H1 (cell line): ENCODE measurements at regions not wholly inside any gene's neighbourhood (a gene's known extent, or its start where the extent isn't known, plus 50 kb on each side); places are given as distances from the start of the nearest gene placed in this dataset.

ENCODE experiments used
- CTCF ChIA-PET: fragments of 300-600 bp; sonication (Branson Sonifier 250); formaldehyde crosslinking; loops from one replicate; lab custom pipeline; 2021; ENCODE audit not compliant: partially characterized antibody; lab: Charles Lee
- POLR2A ChIA-PET: fragments of 300-600 bp; sonication (Branson Sonifier 250); formaldehyde crosslinking; loops from one replicate; lab custom pipeline; 2021; ENCODE audit warnings: inconsistent platforms; ENCODE audit not compliant: partially characterized antibody; lab: Charles Lee
- DNase-seq, 2 experiments: peaks; one replicate each; pipeline versions ENCODE4 v3.0.0 to v3.0.0-alpha.2; 2010 to 2022; ENCODE audit warnings: low spot score in 2 of 2, low read depth in 1 of 2, mixed read lengths in 1 of 2
- FAIRE-seq: peaks from 2 replicates; lab custom pipeline; 2011; peaks lifted over from hg19 to GRCh38; lab: Jason Lieb, UNC
- H2AFZ ChIP-seq: 2 replicates; pipeline ENCODE4 v1.8.1; 2012; ENCODE audit warnings: low read length, inconsistent platforms
- H2AK5ac ChIP-seq: 2 replicates; pipeline ENCODE4 v1.6.1; 2013; ENCODE audit warnings: low read depth, low read length
- H2BK120ac ChIP-seq: replicated peaks from 2 replicates; pipeline ENCODE3; 2013; ENCODE audit warnings: low read depth, low read length, inconsistent platforms
- H2BK12ac ChIP-seq: 2 replicates; pipeline ENCODE4 v1.6.1; 2013; ENCODE audit warnings: low read depth, low read length
- H2BK15ac ChIP-seq: 2 replicates; pipeline ENCODE4 v1.6.1; 2013; ENCODE audit warnings: low read length
- H2BK20ac ChIP-seq: 2 replicates; pipeline ENCODE4 v1.6.1; 2013; ENCODE audit warnings: low read length
- H2BK5ac ChIP-seq: 2 replicates; pipeline ENCODE4 v1.6.1; 2013; ENCODE audit warnings: low read depth, low read length
- H3K14ac ChIP-seq: 2 replicates; pipeline ENCODE4 v1.6.1; 2013; ENCODE audit warnings: inconsistent platforms; ENCODE audit not compliant: insufficient read length
- H3K18ac ChIP-seq: 2 replicates; pipeline ENCODE4 v1.6.1; 2013; ENCODE audit warnings: low read length; ENCODE audit errors: extremely low read depth
- H3K23ac ChIP-seq: 2 replicates; pipeline ENCODE4 v1.6.1; 2013; ENCODE audit warnings: inconsistent platforms; ENCODE audit not compliant: insufficient read length
- H3K23me2 ChIP-seq: 2 replicates; pipeline ENCODE4 v1.6.1; 2013; ENCODE audit warnings: low read depth, low read length
- H3K27ac ChIP-seq: 2 replicates; pipeline ENCODE4 v1.6.1; 2011; ENCODE audit warnings: low read depth, low read length, inconsistent platforms
- H3K27me3 ChIP-seq, 4 experiments: replicated peaks in 1 of 4; 1 replicate in 1 of 4; 2 replicates in 3 of 4; pipeline versions ENCODE4 v1.6.1 to v1.8.1; 2011 to 2013; ENCODE audit warnings: low read length in 3 of 4, mild to moderate bottlenecking in 3 of 4, inconsistent platforms in 2 of 4, mixed read lengths in 2 of 4, moderate library complexity in 1 of 4; ENCODE audit not compliant: control insufficient read depth in 3 of 4, insufficient read depth in 3 of 4; ENCODE audit errors: extremely low read depth in 1 of 4
- H3K36me3 ChIP-seq, 4 experiments: 2 replicates each; pipeline versions ENCODE4 v1.6.1 to v1.8.1; 2011 to 2013; ENCODE audit warnings: mild to moderate bottlenecking in 4 of 4, low read length in 3 of 4, moderate library complexity in 2 of 4, control low read depth in 1 of 4, inconsistent platforms in 1 of 4; ENCODE audit not compliant: insufficient read depth in 4 of 4, control insufficient read depth in 2 of 4
- H3K4ac ChIP-seq: replicated peaks from 2 replicates; pipeline ENCODE3; 2013; ENCODE audit warnings: low read length, low read depth, mixed read lengths, inconsistent platforms; ENCODE audit not compliant: insufficient read length
- H3K4me1 ChIP-seq, 4 experiments: replicated peaks in 1 of 4; 1 replicate in 1 of 4; 2 replicates in 3 of 4; pipeline versions ENCODE4 v1.6.1 to v1.8.1; 2011 to 2013; ENCODE audit warnings: low read length in 3 of 4, inconsistent platforms in 2 of 4, mixed read lengths in 1 of 4; ENCODE audit not compliant: insufficient read depth in 4 of 4, control insufficient read depth in 3 of 4
- H3K4me2 ChIP-seq, 2 experiments: 2 replicates each; pipeline versions ENCODE4 v1.6.1 to v1.8.1; 2011 to 2013; ENCODE audit warnings: low read depth in 2 of 2, low read length in 2 of 2, control low read depth in 1 of 2, inconsistent platforms in 1 of 2, mild to moderate bottlenecking in 1 of 2; ENCODE audit not compliant: insufficient read depth in 1 of 2
- H3K4me3 ChIP-seq, 4 experiments: fragments of 200-600, 300-600 bp in 1 of 4; sonication (generic), shearing (Covaris generic), sonication (Bioruptor Twin) in 1 of 4; 2 replicates each; pipeline versions ENCODE4 v1.5.1 to v1.8.1; 2011 to 2016; ENCODE audit warnings: low read length in 4 of 4, low read depth in 3 of 4, control low read depth in 2 of 4, inconsistent platforms in 2 of 4, mild to moderate bottlenecking in 2 of 4, mixed read lengths in 1 of 4, moderate library complexity in 1 of 4; ENCODE audit not compliant: insufficient read depth in 2 of 4; ENCODE audit errors: extremely low read depth in 1 of 4
- H3K56ac ChIP-seq: replicated peaks from 2 replicates; pipeline ENCODE3; 2013; ENCODE audit warnings: low read depth, mild to moderate bottlenecking, mixed read lengths, low read length, inconsistent platforms; ENCODE audit not compliant: insufficient read length
- H3K79me1 ChIP-seq: 2 replicates; pipeline ENCODE4 v1.6.1; 2013; ENCODE audit warnings: low read depth, low read length, control low read depth
- H3K79me2 ChIP-seq, 2 experiments: 2 replicates each; pipeline versions ENCODE4 v1.6.1 to v1.8.1; 2012 to 2013; ENCODE audit warnings: low read length in 2 of 2, mild to moderate bottlenecking in 2 of 2, inconsistent platforms in 1 of 2; ENCODE audit not compliant: insufficient read depth in 2 of 2, control insufficient read depth in 1 of 2
- H3K9ac ChIP-seq, 4 experiments: replicated peaks in 1 of 4; 1 replicate in 1 of 4; 2 replicates in 3 of 4; pipeline versions ENCODE4 v1.6.1 to v1.8.1; 2011 to 2013; ENCODE audit warnings: low read depth in 3 of 4, low read length in 3 of 4, control low read depth in 2 of 4, mild to moderate bottlenecking in 2 of 4, moderate library complexity in 2 of 4, inconsistent platforms in 1 of 4; ENCODE audit errors: extremely low read depth in 1 of 4
- H3K9me3 ChIP-seq, 2 experiments: 2 replicates each; pipeline versions ENCODE4 v1.6.1 to v1.8.1; 2012 to 2013; ENCODE audit warnings: mild to moderate bottlenecking in 2 of 2, moderate library complexity in 2 of 2, control low read depth in 1 of 2, inconsistent platforms in 1 of 2, low read depth in 1 of 2, low read length in 1 of 2, mixed read lengths in 1 of 2; ENCODE audit not compliant: insufficient read depth in 2 of 2
- H4K20me1 ChIP-seq, 2 experiments: replicated peaks in 1 of 2; 2 replicates each; pipeline versions ENCODE3 to v1.8.1; 2011 to 2013; ENCODE audit warnings: inconsistent platforms in 2 of 2, low read length in 2 of 2, mild to moderate bottlenecking in 1 of 2; ENCODE audit not compliant: insufficient read depth in 2 of 2, control insufficient read depth in 1 of 2
- H4K5ac ChIP-seq: 2 replicates; pipeline ENCODE4 v1.6.1; 2013; ENCODE audit warnings: low read length, low read depth, mixed read lengths, inconsistent platforms; ENCODE audit not compliant: insufficient read length
- H4K8ac ChIP-seq: 2 replicates; pipeline ENCODE4 v1.8.0; 2013; ENCODE audit warnings: mild to moderate bottlenecking, moderate library complexity, low read length, inconsistent platforms; ENCODE audit not compliant: insufficient read depth; ENCODE audit errors: extremely low read depth
- H4K91ac ChIP-seq: replicated peaks from 2 replicates; pipeline ENCODE3; 2013; ENCODE audit warnings: low read length, mixed read lengths, inconsistent platforms; ENCODE audit not compliant: insufficient read length
- CREB1 ChIP-seq: IDR thresholded peaks from 2 replicates; pipeline ENCODE4 v1.6.1; 2012; ENCODE audit warnings: inconsistent platforms
- EGR1 ChIP-seq: IDR thresholded peaks from 2 replicates; pipeline ENCODE4 v1.6.1; 2011; ENCODE audit warnings: low read depth, low read length, borderline replicate concordance
- EZH2 ChIP-seq: fragments of 200-600 bp; sonication (generic); IDR thresholded peaks from 2 replicates; pipeline ENCODE4 v1.7.1; 2012; ENCODE audit warnings: low read depth, mild to moderate bottlenecking, moderate library complexity, low read length, inconsistent platforms; ENCODE audit not compliant: severe bottlenecking
- KDM1A ChIP-seq: fragments of 200-600, 300-600 bp; sonication (generic); IDR thresholded peaks from 2 replicates; pipeline ENCODE4 v1.7.1; 2016; ENCODE audit warnings: mild to moderate bottlenecking, low read length, borderline replicate concordance
- POLR2A ChIP-seq, 2 experiments: IDR thresholded peaks; 1 replicate in 1 of 2; 2 replicates in 1 of 2; pipeline ENCODE4 v1.6.1; 2011; ENCODE audit warnings: low read depth in 2 of 2, low read length in 2 of 2, mild to moderate bottlenecking in 2 of 2; ENCODE audit errors: control extremely low read depth in 1 of 2
- POLR2AphosphoS5 ChIP-seq: IDR thresholded peaks from 2 replicates; pipeline ENCODE4 v1.6.1; 2011; ENCODE audit warnings: low read depth, low read length
- RAD21 ChIP-seq, 2 experiments: IDR thresholded peaks in 1 of 2; conservative IDR thresholded peaks in 1 of 2; 2 replicates each; pipeline ENCODE4 v1.6.1; 2011; ENCODE audit warnings: low read depth in 2 of 2, low read length in 2 of 2, improper control_type of control experiment in 1 of 2, inconsistent platforms in 1 of 2, mild to moderate bottlenecking in 1 of 2, moderate library complexity in 1 of 2
- TAF1 ChIP-seq: IDR thresholded peaks from 2 replicates; pipeline ENCODE4 v1.6.1; 2011; ENCODE audit warnings: mild to moderate bottlenecking, low read depth, low read length
- TEAD4 ChIP-seq: IDR thresholded peaks from 2 replicates; pipeline ENCODE4 v1.6.1; 2012; ENCODE audit warnings: low read depth, low read length, inconsistent platforms, mixed read lengths
- WGBS, 2 experiments: shearing (Covaris generic) in 1 of 2; methylation state at CpG; one replicate each; pipeline versions ENCODE4 v1.1.6 to v1.1.7; 2013 to 2015; ENCODE audit warnings: low lambda C conversion rate in 2 of 2, mixed read lengths in 2 of 2, inconsistent platforms in 1 of 2, low coverage in 1 of 2, missing lambda C conversion rate in 1 of 2; ENCODE audit not compliant: insufficient replicate concordance in 2 of 2, insufficient coverage in 1 of 2, insufficient read length in 1 of 2; ENCODE audit errors: extremely low coverage in 1 of 2, missing lambda C conversion rate in 1 of 2; 5-methylcytosine and 5-hydroxymethylcytosine counted together
- TF ChIP-seq, protein P1 (sequence below), 3 experiments: IDR thresholded peaks; 1 replicate in 2 of 3; 2 replicates in 1 of 3; pipeline versions ENCODE4 v1.5.1 to v1.6.1; 2011; ENCODE audit warnings: low read length in 3 of 3, mild to moderate bottlenecking in 3 of 3, inconsistent platforms in 2 of 3, low read depth in 1 of 3, moderate library complexity in 1 of 3; ENCODE audit not compliant: insufficient read depth in 1 of 3; ENCODE audit errors: control extremely low read depth in 1 of 3

DNA sequence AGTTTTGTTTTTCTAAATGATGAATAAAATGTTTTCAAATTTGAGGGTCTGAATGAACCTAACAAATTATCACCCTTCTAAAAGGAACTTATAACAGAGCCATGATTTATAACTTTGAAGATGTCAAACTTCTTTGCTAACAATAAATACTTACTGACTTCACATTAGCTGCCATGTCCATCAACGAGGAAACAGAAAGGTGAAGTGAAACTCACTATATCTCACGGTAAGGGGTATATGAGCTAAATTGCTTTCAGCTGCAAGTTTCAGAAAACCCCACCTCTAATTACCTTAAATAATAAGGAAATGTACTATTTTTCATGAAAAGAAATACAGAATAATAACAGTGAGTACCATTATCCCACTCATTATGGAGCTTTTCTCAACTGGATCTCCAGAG, 350.8 kb upstream of the NT5C1B start:
- H4K91ac ChIP-seq: no peak overlapping the region
- no peak overlapping the region for H3K4me2 ChIP-seq
- H3K27ac ChIP-seq: no peak overlapping the region
- H3K9me3 ChIP-seq: no peaks in the 10 kb centered on the region
- no peak overlapping the region for H2BK5ac ChIP-seq
- WGBS, 2 experiments: 95% methylated on average over 2 of the region's 2 CpGs; no CpG with 5 or more reads in 1 of the 2 experiments
- H3K79me2 ChIP-seq: no peaks in the 10 kb centered on the region
- no peaks in the 10 kb centered on the region for H3K27me3 ChIP-seq
- H4K20me1 ChIP-seq: no peaks in the 10 kb centered on the region
- no peak overlapping the region for H2BK12ac ChIP-seq
- H2BK120ac ChIP-seq: no peak overlapping the region
- H3K23ac ChIP-seq: no peak overlapping the region
- no peak overlapping the region for H3K14ac ChIP-seq
- TF ChIP-seq TEAD4: no peak
- no peak for TF ChIP-seq TAF1
- TF ChIP-seq CREB1: no peak
- no peak for TF ChIP-seq EZH2
- TF ChIP-seq, protein P1, sequence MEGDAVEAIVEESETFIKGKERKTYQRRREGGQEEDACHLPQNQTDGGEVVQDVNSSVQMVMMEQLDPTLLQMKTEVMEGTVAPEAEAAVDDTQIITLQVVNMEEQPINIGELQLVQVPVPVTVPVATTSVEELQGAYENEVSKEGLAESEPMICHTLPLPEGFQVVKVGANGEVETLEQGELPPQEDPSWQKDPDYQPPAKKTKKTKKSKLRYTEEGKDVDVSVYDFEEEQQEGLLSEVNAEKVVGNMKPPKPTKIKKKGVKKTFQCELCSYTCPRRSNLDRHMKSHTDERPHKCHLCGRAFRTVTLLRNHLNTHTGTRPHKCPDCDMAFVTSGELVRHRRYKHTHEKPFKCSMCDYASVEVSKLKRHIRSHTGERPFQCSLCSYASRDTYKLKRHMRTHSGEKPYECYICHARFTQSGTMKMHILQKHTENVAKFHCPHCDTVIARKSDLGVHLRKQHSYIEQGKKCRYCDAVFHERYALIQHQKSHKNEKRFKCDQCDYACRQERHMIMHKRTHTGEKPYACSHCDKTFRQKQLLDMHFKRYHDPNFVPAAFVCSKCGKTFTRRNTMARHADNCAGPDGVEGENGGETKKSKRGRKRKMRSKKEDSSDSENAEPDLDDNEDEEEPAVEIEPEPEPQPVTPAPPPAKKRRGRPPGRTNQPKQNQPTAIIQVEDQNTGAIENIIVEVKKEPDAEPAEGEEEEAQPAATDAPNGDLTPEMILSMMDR (IDR thresholded peaks at IDR 0.05; ENCODE audit: control extremely low read depth in 1 of 3, insufficient read depth in 1 of 3, low read depth in 1 of 3, low read length in 3 of 3): no peak
- no peak for TF ChIP-seq EGR1
- no peak for TF ChIP-seq KDM1A
- no peak for TF ChIP-seq POLR2A (IDR thresholded peaks at IDR 0.05; ENCODE audit: control extremely low read depth in 1 of 2, low read depth in 2 of 2, low read length in 2 of 2)
- no peak for TF ChIP-seq RAD21 (IDR thresholded peaks at IDR 0.05 in 1 of 2, conservative IDR thresholded peaks at IDR 0.05 in 1 of 2; ENCODE audit: low read depth in 2 of 2, low read length in 2 of 2)
- no peak for TF ChIP-seq POLR2AphosphoS5
- ChIA-PET CTCF (interaction anchor here (1.7 kb wide), 1 partner anchor 410 kb away, joined by 5 read pairs; no protein-coding TSS in a partner anchor), POLR2A (no interaction called here)
- no peak for FAIRE-seq
- no peak overlapping the region for H3K4ac ChIP-seq
- no peaks in the 10 kb centered on the region for H3K36me3 ChIP-seq
- no peak overlapping the region for H2BK15ac ChIP-seq
- no peaks in the 10 kb centered on the region for H3K4me1 ChIP-seq
- H3K56ac ChIP-seq: no peak overlapping the region
- no peak overlapping the region for H4K8ac ChIP-seq
- H3K23me2 ChIP-seq: no peaks in the 10 kb centered on the region
- no peak overlapping the region for H4K5ac ChIP-seq
- DNase-seq: no peak
- no peak overlapping the region for H3K18ac ChIP-seq
- H3K4me3 ChIP-seq: no peak overlapping the region
- H3K9ac ChIP-seq: no peak overlapping the region
- H3K79me1 ChIP-seq: no peaks in the 10 kb centered on the region
- no peak overlapping the region for H2AK5ac ChIP-seq
- H2BK20ac ChIP-seq: no peak overlapping the region
- H2AFZ ChIP-seq: no peak overlapping the region
